ENCODE measurements at regions not wholly inside any gene's neighbourhood (a gene's known extent, or its start where the extent isn't known, plus 50 kb on each side); places are given as distances from the start of the nearest gene placed in this dataset.

- Histone ChIP-seq H3K4me3 (no peak overlapping the region), H3K9ac (ENCODE audit: control insufficient read depth, insufficient read depth, low read length) (no peak overlapping the region), H3K79me2 (ENCODE audit: control insufficient read depth, insufficient read depth, low read length) (no peaks in the 10 kb centered on the region), H3K27me3 (replicated peaks in 1 of 2; ENCODE audit: control insufficient read depth in 2 of 2, insufficient read depth in 2 of 2, low read length in 1 of 2) (no peaks in the 10 kb centered on the region; a peak in 1 of 4 replicates), H4K20me1 (ENCODE audit: control insufficient read depth, insufficient read depth) (no peaks in the 10 kb centered on the region), H2AFZ (ENCODE audit: control insufficient read depth, low read depth, low read length) (no peak overlapping the region), H3K36me3 (ENCODE audit: control insufficient read depth in 2 of 2, insufficient read depth in 2 of 2, low read length in 1 of 2) (no peaks in the 10 kb centered on the region), H3K9me3 (replicated peaks; ENCODE audit: control insufficient read depth, insufficient read depth, low read length) (no peaks in the 10 kb centered on the region), H3K27ac (ENCODE audit: control insufficient read depth, insufficient read depth) (no peak overlapping the region), H3K4me1 (ENCODE audit: control insufficient read depth, insufficient read depth, low read length) (no peaks in the 10 kb centered on the region), H3K4me2 (ENCODE audit: control insufficient read depth, insufficient read depth) (no peak overlapping the region)
- no peak for FAIRE-seq
- in situ Hi-C loops (cut with MboI) (no loop called here), intact Hi-C loops (cut with micrococcal nuclease; ENCODE audit: unreplicated experiment) (no loop called here)
- RAD21 ChIA-PET (ENCODE audit: unreplicated experiment) = interaction anchor here (0.7 kb wide), 1 partner anchor 1880 kb away, joined by 5 read pairs; no protein-coding TSS in a partner anchor
- CTCF ChIA-PET = no interaction called here
- peak; percentile 38; the same call in 2 of the 3 replicates for ATAC-seq
- DNase-seq (ENCODE audit: low read depth, low spot score) = no peak
- peak; percentile 68; the same call in 1 of the 2 replicates for TF ChIP-seq SPI1 (IDR thresholded peaks at IDR 0.05; ENCODE audit: borderline replicate concordance, insufficient read depth, low read depth, low read length)
- no peak for TF ChIP-seq RFX5 (IDR thresholded peaks at IDR 0.05; ENCODE audit: low read depth, low read length)
- POLR2A ChIA-PET = no interaction called here
- SMC1A ChIA-PET (ENCODE audit: uncharacterized antibody, unreplicated experiment) = no interaction called here
- BruUV-seq (replicated peaks) = no TSS peak
- 19% methylated on average over 3 of the region's 3 CpGs for WGBS (ENCODE audit: insufficient coverage, insufficient replicate concordance, low lambda C conversion rate, missing lambda C conversion rate)
Observed at GRCh38 chr4:183392377-183392776, 52.1 kb upstream of the CDKN2AIP start.

DNA sequence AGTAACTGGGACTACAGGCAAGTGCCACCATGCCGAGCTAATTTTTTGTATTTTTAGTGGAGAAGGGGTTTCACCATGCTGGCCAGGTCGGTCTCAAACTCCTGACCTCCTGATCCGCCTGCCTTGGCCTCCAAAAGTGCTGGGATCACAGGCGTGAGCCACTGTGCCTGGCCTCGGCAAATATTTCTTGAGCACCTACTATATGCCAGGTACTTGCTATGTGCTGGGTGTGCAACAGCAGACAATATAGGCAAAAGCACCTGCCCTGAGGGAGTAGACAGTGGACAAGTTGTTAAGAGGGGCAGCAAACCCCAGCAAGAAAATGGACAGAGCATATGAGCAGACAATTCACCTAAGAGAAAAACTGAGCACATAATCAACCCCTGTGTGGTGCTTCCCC, 51.0 kb upstream of the CDKN2AIP start:
- no peak overlapping the region for H3K9ac ChIP-seq (ENCODE audit: control insufficient read depth, insufficient read depth, low read length)
- no peaks in the 10 kb centered on the region for H4K20me1 ChIP-seq (ENCODE audit: control insufficient read depth, insufficient read depth)
- in situ Hi-C loops (cut with MboI) (no loop called here), intact Hi-C loops (cut with micrococcal nuclease; ENCODE audit: unreplicated experiment) (no loop called here)
- H3K4me2 ChIP-seq (ENCODE audit: control insufficient read depth, insufficient read depth) = no peak overlapping the region
- ATAC-seq (no peak), FAIRE-seq (no peak), DNase-seq (ENCODE audit: low read depth, low spot score) (no peak)
- ChIA-PET RAD21 (ENCODE audit: unreplicated experiment) (no interaction called here), SMC1A (ENCODE audit: uncharacterized antibody, unreplicated experiment) (no interaction called here), POLR2A (no interaction called here), CTCF (interaction anchor here (2.5 kb wide), 1 partner anchor 132 kb away, joined by 6 read pairs; no protein-coding TSS in a partner anchor)
- no peak overlapping the region for H2AFZ ChIP-seq (ENCODE audit: control insufficient read depth, low read depth, low read length)
- peaks cover 0 to 2% of the 10 kb centered on the region in 2 experiments; a peak in 2 of 4 replicates for H3K27me3 ChIP-seq (replicated peaks in 1 of 2; ENCODE audit: control insufficient read depth in 2 of 2, insufficient read depth in 2 of 2, low read length in 1 of 2)
- no peak overlapping the region for H3K27ac ChIP-seq (ENCODE audit: control insufficient read depth, insufficient read depth)
- no peaks in the 10 kb centered on the region for H3K36me3 ChIP-seq (ENCODE audit: control insufficient read depth in 2 of 2, insufficient read depth in 2 of 2, low read length in 1 of 2)
- BruUV-seq (replicated peaks) = no TSS peak
- 23% methylated on average over 5 of the region's 5 CpGs for WGBS (ENCODE audit: insufficient coverage, insufficient replicate concordance, low lambda C conversion rate, missing lambda C conversion rate)
- H3K79me2 ChIP-seq (ENCODE audit: control insufficient read depth, insufficient read depth, low read length) = no peaks in the 10 kb centered on the region
- H3K4me3 ChIP-seq = no peak overlapping the region
- H3K9me3 ChIP-seq (replicated peaks; ENCODE audit: control insufficient read depth, insufficient read depth, low read length) = no peaks in the 10 kb centered on the region
- no peaks in the 10 kb centered on the region for H3K4me1 ChIP-seq (ENCODE audit: control insufficient read depth, insufficient read depth, low read length)
- no peak for TF ChIP-seq GATAD2B (conservative IDR thresholded peaks at IDR 0.05; ENCODE audit: low read depth)
- TF ChIP-seq SUZ12 (IDR thresholded peaks at IDR 0.05; ENCODE audit: unreplicated experiment) = no peak
- TF ChIP-seq CBX5 (IDR thresholded peaks at IDR 0.05; ENCODE audit: low read depth) = no peak
- TF ChIP-seq ZNF274 (IDR thresholded peaks at IDR 0.05; ENCODE audit: insufficient read depth, insufficient read length) = no peak
- no peak for TF ChIP-seq HDGF (IDR thresholded peaks at IDR 0.05)
- TF ChIP-seq MLLT1 (IDR thresholded peaks at IDR 0.05) = no peak
- TF ChIP-seq ETV6 (conservative IDR thresholded peaks at IDR 0.05 in 1 of 2, IDR thresholded peaks at IDR 0.05 in 1 of 2; ENCODE audit: borderline replicate concordance in 1 of 2, low read depth in 1 of 2) = no peak
- no peak for TF ChIP-seq NFIC (IDR thresholded peaks at IDR 0.05; ENCODE audit: low read depth, low read length)
- no peak for TF ChIP-seq EED (IDR thresholded peaks at IDR 0.05; ENCODE audit: low read depth)
- no peak for TF ChIP-seq HCFC1 (IDR thresholded peaks at IDR 0.05; ENCODE audit: low read length)
- no peak for TF ChIP-seq USF1 (IDR thresholded peaks at IDR 0.05; ENCODE audit: borderline replicate concordance, extremely low read length, insufficient read depth, low read depth, low read length)
- TF ChIP-seq BHLHE40 (IDR thresholded peaks at IDR 0.05; ENCODE audit: borderline replicate concordance in 1 of 2, low read depth in 2 of 2, low read length in 1 of 2) = no peak
- TF ChIP-seq ZNF622 (IDR thresholded peaks at IDR 0.05) = no peak
- TF ChIP-seq CEBPB (IDR thresholded peaks at IDR 0.05; ENCODE audit: borderline replicate concordance in 1 of 2, low read depth in 2 of 2, low read length in 2 of 2) = no peak
- no peak for TF ChIP-seq STAT3 (IDR thresholded peaks at IDR 0.05; ENCODE audit: low read depth, low read length)
- no peak for TF ChIP-seq ESRRA (IDR thresholded peaks at IDR 0.05; ENCODE audit: low read length)

Measured in GM12878 (cell line).